ENCODE measurements at regions not wholly inside any gene's neighbourhood (a gene's known extent, or its start where the extent isn't known, plus 50 kb on each side); places are given as distances from the start of the nearest gene placed in this dataset.

DNA sequence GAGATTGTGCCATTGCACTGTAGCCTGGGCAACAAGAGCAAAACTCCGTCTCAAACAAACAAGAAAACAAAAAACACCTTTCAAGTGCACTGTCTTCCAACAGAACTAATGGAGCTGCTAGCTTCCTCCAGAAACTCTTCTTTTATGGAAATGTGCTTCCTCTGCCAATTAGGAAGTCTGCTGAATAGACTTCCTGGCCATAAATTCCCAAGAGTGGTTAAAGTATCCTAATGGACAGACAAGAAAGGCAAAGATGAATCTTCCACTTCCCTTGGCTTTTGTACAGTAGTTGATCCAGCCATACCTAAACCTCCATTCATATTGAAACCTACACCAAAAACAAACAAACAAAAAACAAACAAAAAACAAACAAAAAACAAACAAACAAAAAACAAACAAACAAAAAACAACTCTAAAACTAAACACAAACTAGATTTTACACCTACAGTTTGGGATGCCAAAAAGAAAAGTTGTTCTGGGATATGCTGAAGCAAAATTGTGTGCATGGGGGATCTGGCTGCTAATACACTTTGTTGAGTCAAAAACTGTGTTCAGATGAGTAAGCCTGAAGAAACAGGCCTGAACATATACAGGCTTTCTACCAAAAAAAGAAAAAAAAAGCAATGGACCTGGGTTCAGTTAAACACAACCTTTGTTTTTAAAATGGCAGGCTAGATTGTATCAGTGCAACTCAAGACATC is 59.8 kb upstream of the CARMIL1 start (continued):
- no peak for TF ChIP-seq HDAC6 (IDR thresholded peaks at IDR 0.05; ENCODE audit: low read depth, low read length)
- no peak for TF ChIP-seq GTF2F1 (IDR thresholded peaks at IDR 0.05; ENCODE audit: borderline replicate concordance, low read depth, low read length)
- TF ChIP-seq YY1 (IDR thresholded peaks at IDR 0.05; ENCODE audit: low read depth, low read length), result no peak
- no peak for TF ChIP-seq SIX5 (IDR thresholded peaks at IDR 0.05; ENCODE audit: low read depth, low read length)
- TF ChIP-seq SP2 (IDR thresholded peaks at IDR 0.05; ENCODE audit: low read length), result no peak

Measured in H1 (cell line).